CD4-positive, CD25-positive, alpha-beta regulatory T cell (primary cell): ENCODE measurements at regions not wholly inside any gene's neighbourhood (a gene's known extent, or its start where the extent isn't known, plus 50 kb on each side); places are given as distances from the start of the nearest gene placed in this dataset.

Experiments
- ATAC-seq, 2 donors: fragments of 150-1000 bp; cut with Tn5 transposase; one replicate each; pipeline ENCODE4 v1.10.0; 2021; ENCODE audit warnings: low read depth in 2 of 2, moderate number of reproducible peaks in 2 of 2, moderate library complexity in 1 of 2
- DNase-seq, 3 donors: peaks; one replicate each; pipeline versions ENCODE4 v3.0.0 to v3.0.0-alpha.2; 2012 to 2022; ENCODE audit warnings: mixed read lengths in 1 of 3
- H3K27ac ChIP-seq: one replicate; pipeline ENCODE4 v1.7.0; 2013; ENCODE audit warnings: mild to moderate bottlenecking, low read length; ENCODE audit not compliant: insufficient read depth, poor library complexity, severe bottlenecking
- H3K27me3 ChIP-seq: one replicate; pipeline ENCODE4 v1.7.0; 2013; ENCODE audit warnings: low read length; ENCODE audit not compliant: control insufficient read depth, insufficient read depth
- H3K36me3 ChIP-seq: one replicate; pipeline ENCODE4 v1.7.0; 2013; ENCODE audit warnings: mild to moderate bottlenecking, low read length, moderate library complexity; ENCODE audit not compliant: control insufficient read depth, insufficient read depth
- H3K4me1 ChIP-seq: 2 replicates; pipeline ENCODE4 v1.7.0; 2013; ENCODE audit warnings: mild to moderate bottlenecking, low read length; ENCODE audit not compliant: insufficient read depth, control insufficient read depth, poor library complexity, severe bottlenecking
- H3K4me3 ChIP-seq: one replicate; pipeline ENCODE4 v1.7.0; 2013; ENCODE audit warnings: low read depth, mild to moderate bottlenecking, low read length, moderate library complexity
- H3K9me3 ChIP-seq, 2 experiments: 1 replicate in 1 of 2; 2 replicates in 1 of 2; pipeline ENCODE4 v1.7.0; 2013; ENCODE audit warnings: low read length in 2 of 2, mild to moderate bottlenecking in 1 of 2, moderate library complexity in 1 of 2; ENCODE audit not compliant: control insufficient read depth in 2 of 2
- H3K27ac Mint-ChIP-seq, 3 donors: one replicate each; pipeline ENCODE4 v1.8.0; 2020 to 2022; ENCODE audit warnings: mild to moderate bottlenecking in 3 of 3, mixed read lengths in 3 of 3, moderate library complexity in 2 of 3
- H3K27me3 Mint-ChIP-seq: one replicate; pipeline ENCODE4 v1.8.0; 2022; ENCODE audit warnings: mild to moderate bottlenecking, mixed read lengths
- H3K36me3 Mint-ChIP-seq: one replicate; pipeline ENCODE4 v1.8.0; 2020; ENCODE audit warnings: mixed read lengths
- H3K4me1 Mint-ChIP-seq, 4 donors: one replicate each; pipeline ENCODE4 v1.8.0; 2020 to 2022; ENCODE audit warnings: mixed read lengths in 4 of 4, mild to moderate bottlenecking in 1 of 4
- H3K4me3 Mint-ChIP-seq, 4 donors: one replicate each; pipeline ENCODE4 v1.8.0; 2020 to 2022; ENCODE audit warnings: mild to moderate bottlenecking in 4 of 4, mixed read lengths in 4 of 4, moderate library complexity in 3 of 4
- H3K9me3 Mint-ChIP-seq, 7 donors: one replicate each; pipeline ENCODE4 v1.8.0; 2020 to 2022; ENCODE audit warnings: mixed read lengths in 7 of 7, mild to moderate bottlenecking in 3 of 7, moderate library complexity in 2 of 7

DNA sequence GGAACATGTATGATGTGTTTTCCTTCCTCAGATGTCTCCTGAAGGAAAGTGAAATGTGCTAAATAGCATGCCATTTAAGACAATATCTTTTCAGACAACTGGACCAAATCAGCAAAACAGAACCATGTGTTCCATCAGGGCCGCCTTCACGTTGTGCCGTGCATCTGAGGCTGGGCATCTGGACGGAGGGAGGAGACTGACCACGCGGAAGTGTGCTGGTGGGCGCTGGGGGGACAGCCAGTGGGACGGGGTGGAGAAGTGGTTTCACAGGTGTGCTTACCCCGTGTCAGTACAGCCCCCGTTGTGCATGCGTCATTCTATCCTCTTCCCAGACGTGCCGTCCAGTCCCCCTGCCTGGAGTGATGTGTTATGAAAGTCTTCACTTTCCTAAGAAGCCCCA lies 342.1 kb upstream of the FAT1 start:
- Histone ChIP-seq H3K27ac (no peak overlapping the region), H3K4me1 (no peaks in the 10 kb centered on the region), H3K9me3 (peaks cover 0 to 3% of the 10 kb centered on the region in 2 experiments), H3K36me3 (no peaks in the 10 kb centered on the region), H3K27me3 (no peaks in the 10 kb centered on the region), H3K4me3 (no peak overlapping the region)
- Mint-ChIP-seq H3K4me3 (no peak overlapping the region), H3K36me3 (no peaks in the 10 kb centered on the region), H3K4me1 (no peaks in the 10 kb centered on the region), H3K27me3 (no peaks in the 10 kb centered on the region), H3K27ac (no peak overlapping the region), H3K9me3 (peaks cover 0 to 13% (median 2%) of the 10 kb centered on the region in 7 donors)
- no peak for ATAC-seq
- DNase-seq = no peak

GRCh38 chr4:187069398-187069797 lies 345.7 kb upstream of the FAT1 start:
- DNase-seq (no peak), ATAC-seq (no peak)
- H3K27me3 ChIP-seq = no peaks in the 10 kb centered on the region

DNA sequence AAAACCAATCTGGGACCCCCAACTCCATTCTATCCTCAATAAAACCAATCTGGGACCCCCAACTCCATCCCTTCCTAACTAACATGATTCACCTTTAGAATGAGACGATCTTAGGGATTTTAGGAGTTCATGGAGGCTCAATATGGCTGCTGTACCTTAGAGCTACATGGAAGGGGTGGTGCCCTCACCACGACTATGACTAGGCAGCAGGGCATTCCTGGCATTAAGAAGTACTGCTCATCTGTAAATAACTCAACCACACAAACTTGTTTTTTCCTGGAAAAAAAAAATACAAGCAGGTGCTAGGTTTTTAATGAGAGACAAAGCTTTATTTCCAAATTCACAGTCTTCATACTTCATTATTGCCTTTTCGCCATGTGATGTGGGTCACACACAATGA lies 346.5 kb upstream of the FAT1 start:
- Histone ChIP-seq H3K27ac (no peak overlapping the region), H3K9me3 (peaks cover 3% of the 10 kb centered on the region in 2 experiments), H3K27me3 (no peaks in the 10 kb centered on the region), H3K4me1 (no peaks in the 10 kb centered on the region), H3K36me3 (no peaks in the 10 kb centered on the region), H3K4me3 (no peak overlapping the region)
- H3K4me3 Mint-ChIP-seq = no peak overlapping the region
- H3K4me1 Mint-ChIP-seq = no peaks in the 10 kb centered on the region
- H3K27ac Mint-ChIP-seq = no peak overlapping the region
- no peaks in the 10 kb centered on the region for H3K27me3 Mint-ChIP-seq
- DNase-seq = no peak
- no peaks in the 10 kb centered on the region for H3K36me3 Mint-ChIP-seq
- peaks cover 0 to 16% (median 12%) of the 10 kb centered on the region in 7 donors for H3K9me3 Mint-ChIP-seq
- ATAC-seq = no peak

More at GRCh38 chr4:187069398-187069797, 345.7 kb upstream of the FAT1 start:
- H3K27me3 Mint-ChIP-seq = no peaks in the 10 kb centered on the region
- Histone ChIP-seq H3K4me3 (no peak overlapping the region), H3K27ac (no peak overlapping the region), H3K36me3 (no peaks in the 10 kb centered on the region), H3K4me1 (no peaks in the 10 kb centered on the region), H3K9me3 (peaks cover 3% of the 10 kb centered on the region in 2 experiments)
- no peak overlapping the region for H3K4me3 Mint-ChIP-seq
- no peaks in the 10 kb centered on the region for H3K4me1 Mint-ChIP-seq
- peaks cover 0 to 16% (median 7%) of the 10 kb centered on the region in 7 donors for H3K9me3 Mint-ChIP-seq
- H3K27ac Mint-ChIP-seq = no peak overlapping the region
- H3K36me3 Mint-ChIP-seq = no peaks in the 10 kb centered on the region

GRCh38 chr4:187070740-187071139 lies 347.1 kb upstream of the FAT1 start:
- H3K9me3 Mint-ChIP-seq = peaks cover 0 to 17% (median 12%) of the 10 kb centered on the region in 7 donors
- H3K4me1 ChIP-seq = no peaks in the 10 kb centered on the region
- H3K27me3 Mint-ChIP-seq = no peaks in the 10 kb centered on the region
- no peak overlapping the region for H3K4me3 Mint-ChIP-seq
- no peak overlapping the region for H3K27ac ChIP-seq
- H3K36me3 ChIP-seq = no peaks in the 10 kb centered on the region
- no peak overlapping the region for H3K4me3 ChIP-seq
- ATAC-seq (no peak), DNase-seq (no peak)
- no peaks in the 10 kb centered on the region for H3K4me1 Mint-ChIP-seq
- no peak overlapping the region for H3K27ac Mint-ChIP-seq
- H3K9me3 ChIP-seq = peaks cover 3% of the 10 kb centered on the region in 2 experiments
- no peaks in the 10 kb centered on the region for H3K36me3 Mint-ChIP-seq
- H3K27me3 ChIP-seq = no peaks in the 10 kb centered on the region

GRCh38 chr4:187071946-187072600 lies 348.4 kb upstream of the FAT1 start:
- H3K9me3 ChIP-seq = peaks cover 3% of the 10 kb centered on the region in 2 experiments
- Mint-ChIP-seq H3K4me1 (no peaks in the 10 kb centered on the region), H3K4me3 (no peak overlapping the region), H3K9me3 (peaks cover 0 to 17% (median 12%) of the 10 kb centered on the region in 7 donors), H3K36me3 (no peaks in the 10 kb centered on the region), H3K27me3 (no peaks in the 10 kb centered on the region), H3K27ac (no peak overlapping the region)
- no peaks in the 10 kb centered on the region for H3K36me3 ChIP-seq
- H3K27ac ChIP-seq = no peak overlapping the region
- H3K4me3 ChIP-seq = no peak overlapping the region
- DNase-seq (no peak), ATAC-seq (no peak)
- H3K4me1 ChIP-seq = no peaks in the 10 kb centered on the region
- H3K27me3 ChIP-seq = no peaks in the 10 kb centered on the region

DNA sequence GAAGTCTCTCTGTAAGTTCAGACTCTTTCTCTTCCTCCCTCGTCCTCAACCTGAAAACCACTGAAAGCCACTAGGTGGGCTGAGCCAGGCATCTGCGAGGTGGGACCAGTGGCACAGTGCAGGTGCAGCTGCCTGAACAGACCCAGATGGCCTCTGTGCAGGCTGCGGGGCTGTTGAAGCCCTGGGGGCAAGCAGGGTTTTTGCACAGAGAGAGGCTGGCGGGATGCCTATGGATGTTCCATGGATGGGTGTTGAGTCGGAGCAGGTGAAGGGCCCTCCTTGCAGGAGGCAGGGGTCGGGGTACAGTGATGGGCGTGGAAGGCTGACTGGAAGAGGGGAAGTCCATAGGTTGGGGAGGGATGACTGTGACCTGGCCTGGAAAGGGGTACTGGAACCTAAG lies 350.2 kb upstream of the FAT1 start:
- Histone ChIP-seq H3K4me1 (no peaks in the 10 kb centered on the region), H3K27ac (no peak overlapping the region), H3K4me3 (no peak overlapping the region), H3K36me3 (no peaks in the 10 kb centered on the region), H3K9me3 (peaks cover 3% of the 10 kb centered on the region in 2 experiments), H3K27me3 (no peaks in the 10 kb centered on the region)
- Mint-ChIP-seq H3K4me1 (no peaks in the 10 kb centered on the region), H3K27me3 (no peaks in the 10 kb centered on the region), H3K36me3 (no peaks in the 10 kb centered on the region), H3K4me3 (no peak overlapping the region), H3K27ac (no peak overlapping the region), H3K9me3 (peaks cover 1 to 18% (median 11%) of the 10 kb centered on the region in 7 donors)
- ATAC-seq (no peak), DNase-seq (no peak)

- H3K27me3 Mint-ChIP-seq = no peaks in the 10 kb centered on the region
- Histone ChIP-seq H3K27me3 (no peaks in the 10 kb centered on the region), H3K27ac (no peak overlapping the region), H3K4me3 (no peak overlapping the region), H3K4me1 (no peaks in the 10 kb centered on the region), H3K36me3 (no peaks in the 10 kb centered on the region), H3K9me3 (peaks cover 0 to 3% of the 10 kb centered on the region in 2 experiments)
- H3K4me3 Mint-ChIP-seq = no peak overlapping the region
- H3K4me1 Mint-ChIP-seq = no peaks in the 10 kb centered on the region
- peaks cover 1 to 19% (median 12%) of the 10 kb centered on the region in 7 donors for H3K9me3 Mint-ChIP-seq
- no peaks in the 10 kb centered on the region for H3K36me3 Mint-ChIP-seq
- H3K27ac Mint-ChIP-seq = no peak overlapping the region
- ATAC-seq (no peak), DNase-seq (no peak)
Observed at GRCh38 chr4:187075514-187075913, 351.9 kb upstream of the FAT1 start.

DNA sequence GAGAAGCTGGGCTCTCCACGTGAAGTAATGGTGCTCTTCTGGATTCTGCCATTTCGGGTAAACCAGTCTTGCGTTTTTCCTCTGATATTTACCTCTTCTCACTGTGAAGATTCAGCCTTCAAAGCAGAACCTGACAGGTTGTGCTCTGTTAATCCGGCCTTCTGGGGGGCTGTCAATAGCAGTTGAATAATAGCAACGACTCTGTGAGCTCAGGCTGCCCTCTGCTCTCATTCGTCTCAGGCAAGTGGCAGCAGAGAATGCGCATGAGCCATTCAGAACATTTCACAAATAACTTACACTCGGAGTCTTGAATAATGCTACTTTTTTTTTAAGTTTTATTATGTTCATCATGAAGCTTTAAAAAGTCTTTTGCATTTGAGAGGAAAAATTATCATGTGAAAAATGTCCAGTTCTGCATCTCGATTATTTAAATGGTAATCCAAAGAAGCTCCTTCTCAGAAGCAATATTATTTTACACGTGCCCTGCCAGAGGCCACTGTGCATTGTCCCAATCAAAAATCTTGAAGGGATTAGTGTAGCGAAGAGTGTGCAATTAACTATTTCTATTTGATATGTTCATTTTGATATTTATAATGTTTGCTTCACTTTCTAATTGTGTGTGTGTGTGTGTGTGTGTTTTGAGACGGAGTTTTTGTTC lies 354.2 kb upstream of the FAT1 start:
- Mint-ChIP-seq H3K36me3 (no peaks in the 10 kb centered on the region), H3K27ac (no peak overlapping the region), H3K27me3 (no peaks in the 10 kb centered on the region), H3K4me3 (no peak overlapping the region), H3K9me3 (peaks cover 1 to 15% (median 10%) of the 10 kb centered on the region in 7 donors), H3K4me1 (no peaks in the 10 kb centered on the region)
- Histone ChIP-seq H3K36me3 (no peaks in the 10 kb centered on the region), H3K4me1 (no peaks in the 10 kb centered on the region), H3K4me3 (no peak overlapping the region), H3K27me3 (no peaks in the 10 kb centered on the region), H3K27ac (no peak overlapping the region), H3K9me3 (no peaks in the 10 kb centered on the region)
- ATAC-seq = no peak
- DNase-seq = no peak
